HCT116 (cell line): ENCODE measurements at regions not wholly inside any gene's neighbourhood (a gene's known extent, or its start where the extent isn't known, plus 50 kb on each side); places are given as distances from the start of the nearest gene placed in this dataset.
"Not testable (repeated sequence)": the region's sequence is repeated elsewhere in the genome, so short reads cannot be mapped to it uniquely, and the experiment has no call there.

ENCODE experiments used
- ATAC-seq: fragments of 200-7000 bp; cut with Tn5 transposase; 2 replicates; pipeline ENCODE4 v1.9.1; 2020; ENCODE audit warnings: mild to moderate bottlenecking, moderate library complexity
- BruUV-seq: library from RNA; stranded (reverse); fragments of 400-500 nt; replicated peaks from 2 replicates; lab custom pipeline; 2021; lab: Mats Ljungman, UMichigan
- CTCF ChIA-PET: fragments of 300-600 bp; sonication (Branson Sonifier 250); formaldehyde crosslinking; loops from one replicate; lab custom pipeline; 2021; ENCODE audit warnings: antibody characterized with exemption; lab: Charles Lee
- POLR2A ChIA-PET: fragments of 300-600, 350-600 bp; sonication (Branson Sonifier 250); formaldehyde crosslinking; loops from one replicate; lab custom pipeline; 2021; ENCODE audit warnings: antibody characterized with exemption; lab: Charles Lee
- RAD21 ChIA-PET, 2 experiments: fragments of 300-600 bp; sonication (Branson Sonifier 250); formaldehyde crosslinking; loops; one replicate each; lab custom pipeline; 2023; ENCODE audit warnings: low total read pairs in 2 of 2; ENCODE audit not compliant: uncharacterized antibody in 2 of 2, unreplicated experiment in 2 of 2, low non-redundant PET in 1 of 2; lab: Charles Lee
- DNase-seq: peaks from one replicate; pipeline ENCODE4 v3.0.0-alpha.2; 2010; ENCODE audit warnings: low read depth, low spot score
- H2AFZ ChIP-seq: fragments of 200-600 bp; shearing (Covaris generic), sonication (generic); 2 replicates; pipeline ENCODE4 v1.6.1; 2017; ENCODE audit warnings: low read depth, mixed run types, mixed read lengths, antibody characterized with exemption, low read length; ENCODE audit not compliant: poor library complexity, severe bottlenecking
- H3K27ac ChIP-seq: 2 replicates; pipeline ENCODE4 v1.5.1; 2012; ENCODE audit warnings: low read depth, low read length
- H3K27me3 ChIP-seq: fragments of 200-600 bp; sonication (generic); 2 replicates; pipeline ENCODE4 v1.6.1; 2016; ENCODE audit warnings: mixed run types, low read length, mixed read lengths; ENCODE audit not compliant: insufficient read depth
- H3K36me3 ChIP-seq, 2 experiments: fragments of 200-500 bp in 1 of 2; fragments of 200-600 bp in 1 of 2; sonication (Bioruptor generic) in 1 of 2; sonication (generic) in 1 of 2; 2 replicates each; pipeline versions ENCODE4 v1.5.1 to v1.6.1; 2014 to 2016; ENCODE audit warnings: low read length in 2 of 2, inconsistent platforms in 1 of 2, mixed read lengths in 1 of 2, mixed run types in 1 of 2; ENCODE audit not compliant: insufficient read depth in 2 of 2, control insufficient read depth in 1 of 2
- H3K4me1 ChIP-seq, 2 experiments: fragments of 200-600 bp in 1 of 2; sonication (generic) in 1 of 2; 2 replicates each; pipeline versions ENCODE4 v1.5.1 to v1.6.1; 2012 to 2017; ENCODE audit warnings: low read length in 2 of 2, inconsistent platforms in 1 of 2, mild to moderate bottlenecking in 1 of 2, mixed read lengths in 1 of 2, mixed run types in 1 of 2, moderate library complexity in 1 of 2; ENCODE audit not compliant: insufficient read depth in 2 of 2, control insufficient read depth in 1 of 2
- H3K4me2 ChIP-seq: fragments of 200-600 bp; sonication (generic); 2 replicates; pipeline ENCODE4 v1.6.1; 2017; ENCODE audit warnings: mixed run types, low read length, mixed read lengths
- H3K4me3 ChIP-seq, 2 experiments: fragments of 200-600 bp in 1 of 2; sonication (generic) in 1 of 2; replicated peaks in 1 of 2; 2 replicates each; pipeline ENCODE4 v1.5.1; 2011 to 2016; ENCODE audit warnings: low read length in 2 of 2, control low read depth in 1 of 2, low read depth in 1 of 2, mild to moderate bottlenecking in 1 of 2, mixed read lengths in 1 of 2, mixed run types in 1 of 2
- H3K79me2 ChIP-seq: fragments of 200-600 bp; sonication (generic); 2 replicates; pipeline ENCODE4 v1.6.1; 2017; ENCODE audit warnings: mild to moderate bottlenecking, mixed run types, low read length, moderate library complexity, mixed read lengths; ENCODE audit not compliant: insufficient read depth
- H3K9ac ChIP-seq: fragments of 200-600 bp; sonication (generic); 2 replicates; pipeline ENCODE4 v1.6.1; 2016; ENCODE audit warnings: low read length, mixed read lengths
- H3K9me2 ChIP-seq: fragments of 200-600 bp; sonication (generic), shearing (Covaris generic); 2 replicates; pipeline ENCODE4 v1.6.1; 2017; ENCODE audit warnings: mixed run types, mild to moderate bottlenecking, moderate library complexity; ENCODE audit not compliant: insufficient read depth
- H3K9me3 ChIP-seq, 2 experiments: fragments of 200-500 bp in 1 of 2; fragments of 200-600 bp in 1 of 2; sonication (Bioruptor generic) in 1 of 2; sonication (generic) in 1 of 2; 2 replicates each; pipeline ENCODE4 v1.6.1; 2014 to 2017; ENCODE audit warnings: low read length in 2 of 2, mixed read lengths in 2 of 2, inconsistent platforms in 1 of 2, low read depth in 1 of 2, mild to moderate bottlenecking in 1 of 2, mixed run types in 1 of 2, moderate library complexity in 1 of 2; ENCODE audit not compliant: control insufficient read depth in 1 of 2, insufficient read depth in 1 of 2
- H4K20me1 ChIP-seq: fragments of 200-600 bp; sonication (generic), shearing (Covaris generic); 2 replicates; pipeline ENCODE4 v1.6.1; 2017; ENCODE audit warnings: mixed run types, mild to moderate bottlenecking, moderate library complexity; ENCODE audit not compliant: insufficient read depth
- ATF3 ChIP-seq: IDR thresholded peaks from 2 replicates; pipeline ENCODE4 v1.6.1; 2012
- CBX3 ChIP-seq: IDR thresholded peaks from 2 replicates; pipeline ENCODE4 v1.6.1; 2012; ENCODE audit warnings: low read depth
- CEBPB ChIP-seq: IDR thresholded peaks from 2 replicates; pipeline ENCODE4 v1.6.1; 2012; ENCODE audit warnings: low read depth
- EGR1 ChIP-seq: IDR thresholded peaks from 2 replicates; pipeline ENCODE4 v1.6.1; 2012; ENCODE audit warnings: low read depth
- ELF1 ChIP-seq: IDR thresholded peaks from 2 replicates; pipeline ENCODE4 v1.6.1; 2012; ENCODE audit warnings: low read depth, borderline replicate concordance
- EZH2 ChIP-seq: fragments of 200-600 bp; sonication (generic); IDR thresholded peaks from 2 replicates; pipeline ENCODE4 v1.6.1; 2017; ENCODE audit warnings: antibody characterized with exemption, mixed run types
- EZH2phosphoT487 ChIP-seq: fragments of 200-600 bp; IDR thresholded peaks from 2 replicates; pipeline ENCODE4 v1.6.1; 2018; ENCODE audit warnings: antibody characterized with exemption, borderline replicate concordance
- FOSL1 ChIP-seq: IDR thresholded peaks from 2 replicates; pipeline ENCODE4 v1.6.1; 2012; ENCODE audit warnings: low read depth
- JUND ChIP-seq: IDR thresholded peaks from 2 replicates; pipeline ENCODE4 v1.6.1; 2012
- POLR2AphosphoS5 ChIP-seq: IDR thresholded peaks from 2 replicates; pipeline ENCODE4 v1.6.1; 2011; ENCODE audit warnings: mild to moderate bottlenecking, low read depth, low read length, moderate library complexity
- RAD21 ChIP-seq: IDR thresholded peaks from 2 replicates; pipeline ENCODE4 v1.6.1; 2012; ENCODE audit warnings: low read depth, mild to moderate bottlenecking
- TCF7L2 ChIP-seq: IDR thresholded peaks from 2 replicates; pipeline ENCODE4 v1.7.0; 2011; ENCODE audit warnings: borderline replicate concordance, inconsistent platforms; ENCODE audit not compliant: insufficient read depth, insufficient read length; ENCODE audit errors: extremely low read depth
- YY1 ChIP-seq: IDR thresholded peaks from 2 replicates; pipeline ENCODE4 v1.6.1; 2011; ENCODE audit warnings: low read length, low read depth, moderate library complexity, mild to moderate bottlenecking; ENCODE audit not compliant: insufficient replicate concordance; ENCODE audit errors: extremely low read depth
- ZBTB33 ChIP-seq: IDR thresholded peaks from 2 replicates; pipeline ENCODE4 v1.6.1; 2011; ENCODE audit warnings: mild to moderate bottlenecking, low read length, moderate library complexity; ENCODE audit not compliant: insufficient replicate concordance; ENCODE audit errors: extremely low read depth
- ZFX ChIP-seq: fragments of 450-650 bp; IDR thresholded peaks from 2 replicates; pipeline ENCODE4 v1.6.1; 2017
- ZNF274 ChIP-seq: fragments of 200-500 bp; sonication (Bioruptor generic); IDR thresholded peaks from 2 replicates; pipeline ENCODE4 v1.6.1; 2014; ENCODE audit warnings: mild to moderate bottlenecking, low read depth, low read length, inconsistent platforms
- intact Hi-C: fragments of 100-400 bp; cut with micrococcal nuclease; formaldehyde crosslinking; loops from 2 replicates; pipeline ENCODE4 v1.10.0; 2022
- TF ChIP-seq, protein P1 (sequence below): IDR thresholded peaks from 2 replicates; pipeline ENCODE4 v1.6.1; 2012; ENCODE audit warnings: low read depth
- TF ChIP-seq, protein P2 (sequence below): IDR thresholded peaks from 2 replicates; pipeline ENCODE4 v1.6.1; 2012

- H3K9me3 ChIP-seq, result no peaks in the 10 kb centered on the region
- CTCF ChIA-PET, result no interaction called here
- H3K9me2 ChIP-seq, result no peaks in the 10 kb centered on the region
- TF ChIP-seq ZNF274 (no peak), JUND (no peak), ELF1 (no peak), TCF7L2 (no peak), POLR2AphosphoS5 (no peak), FOSL1 (no peak), YY1 (no peak), EZH2phosphoT487 (no peak), ZFX (no peak), EZH2 (no peak), CBX3 (no peak), ZBTB33 (no peak), EGR1 (no peak), RAD21 (no peak), ATF3 (no peak), CEBPB (no peak)
- TF ChIP-seq, protein P1, sequence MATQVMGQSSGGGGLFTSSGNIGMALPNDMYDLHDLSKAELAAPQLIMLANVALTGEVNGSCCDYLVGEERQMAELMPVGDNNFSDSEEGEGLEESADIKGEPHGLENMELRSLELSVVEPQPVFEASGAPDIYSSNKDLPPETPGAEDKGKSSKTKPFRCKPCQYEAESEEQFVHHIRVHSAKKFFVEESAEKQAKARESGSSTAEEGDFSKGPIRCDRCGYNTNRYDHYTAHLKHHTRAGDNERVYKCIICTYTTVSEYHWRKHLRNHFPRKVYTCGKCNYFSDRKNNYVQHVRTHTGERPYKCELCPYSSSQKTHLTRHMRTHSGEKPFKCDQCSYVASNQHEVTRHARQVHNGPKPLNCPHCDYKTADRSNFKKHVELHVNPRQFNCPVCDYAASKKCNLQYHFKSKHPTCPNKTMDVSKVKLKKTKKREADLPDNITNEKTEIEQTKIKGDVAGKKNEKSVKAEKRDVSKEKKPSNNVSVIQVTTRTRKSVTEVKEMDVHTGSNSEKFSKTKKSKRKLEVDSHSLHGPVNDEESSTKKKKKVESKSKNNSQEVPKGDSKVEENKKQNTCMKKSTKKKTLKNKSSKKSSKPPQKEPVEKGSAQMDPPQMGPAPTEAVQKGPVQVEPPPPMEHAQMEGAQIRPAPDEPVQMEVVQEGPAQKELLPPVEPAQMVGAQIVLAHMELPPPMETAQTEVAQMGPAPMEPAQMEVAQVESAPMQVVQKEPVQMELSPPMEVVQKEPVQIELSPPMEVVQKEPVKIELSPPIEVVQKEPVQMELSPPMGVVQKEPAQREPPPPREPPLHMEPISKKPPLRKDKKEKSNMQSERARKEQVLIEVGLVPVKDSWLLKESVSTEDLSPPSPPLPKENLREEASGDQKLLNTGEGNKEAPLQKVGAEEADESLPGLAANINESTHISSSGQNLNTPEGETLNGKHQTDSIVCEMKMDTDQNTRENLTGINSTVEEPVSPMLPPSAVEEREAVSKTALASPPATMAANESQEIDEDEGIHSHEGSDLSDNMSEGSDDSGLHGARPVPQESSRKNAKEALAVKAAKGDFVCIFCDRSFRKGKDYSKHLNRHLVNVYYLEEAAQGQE, result no peak
- TF ChIP-seq, protein P2, sequence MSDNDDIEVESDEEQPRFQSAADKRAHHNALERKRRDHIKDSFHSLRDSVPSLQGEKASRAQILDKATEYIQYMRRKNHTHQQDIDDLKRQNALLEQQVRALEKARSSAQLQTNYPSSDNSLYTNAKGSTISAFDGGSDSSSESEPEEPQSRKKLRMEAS, result no peak
- DNase-seq, result no peak
- BruUV-seq, result no TSS peak
- no peak overlapping the region for H3K4me3 ChIP-seq
- RAD21 ChIA-PET, result no interaction called here
- no peak overlapping the region for H2AFZ ChIP-seq
- H4K20me1 ChIP-seq, result no peaks in the 10 kb centered on the region
- POLR2A ChIA-PET, result no interaction called here
- H3K36me3 ChIP-seq, result no peaks in the 10 kb centered on the region
- no peaks in the 10 kb centered on the region for H3K4me1 ChIP-seq
- ATAC-seq, result no peak
- H3K79me2 ChIP-seq, result no peaks in the 10 kb centered on the region
- H3K4me2 ChIP-seq, result no peak overlapping the region
- H3K27ac ChIP-seq, result no peak overlapping the region
- intact Hi-C loops, result no loop called here
- no peak overlapping the region for H3K9ac ChIP-seq
- no peaks in the 10 kb centered on the region for H3K27me3 ChIP-seq
Measured at GRCh38 chr7:110470420-110470819, 620.5 kb upstream of the LRRN3 start.

DNA sequence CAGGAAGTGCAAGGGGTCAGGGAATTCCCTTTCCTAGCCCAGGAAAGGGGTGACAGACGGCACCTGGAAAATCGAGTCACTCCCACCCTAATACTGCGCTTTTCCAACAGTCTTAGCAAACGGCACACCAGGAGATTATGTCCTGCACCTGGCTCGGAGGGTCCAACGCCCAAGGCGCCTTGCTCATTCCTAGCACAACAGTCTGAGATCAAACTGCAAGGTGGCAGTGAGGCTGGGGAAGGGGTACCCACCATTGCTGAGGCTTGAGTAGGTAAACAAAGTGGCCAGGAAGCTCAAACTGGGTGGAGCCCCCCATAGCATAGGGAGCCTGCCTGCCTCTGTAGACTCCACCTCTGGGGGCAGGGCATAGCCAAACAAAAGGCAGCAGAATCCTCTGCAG lies 618.5 kb upstream of the LRRN3 start:
- H2AFZ ChIP-seq, H3K4me2 ChIP-seq, H3K27me3 ChIP-seq, H3K36me3 ChIP-seq, DNase-seq, POLR2A ChIA-PET, H3K4me3 ChIP-seq, CTCF ChIA-PET, ATAC-seq, H3K79me2 ChIP-seq, H3K9me3 ChIP-seq, H4K20me1 ChIP-seq, H3K27ac ChIP-seq, H3K9me2 ChIP-seq, intact Hi-C loops, RAD21 ChIA-PET, BruUV-seq, H3K4me1 ChIP-seq, H3K9ac ChIP-seq: not testable (repeated sequence)
